ENCODE measurements at regions not wholly inside any gene's neighbourhood (a gene's known extent, or its start where the extent isn't known, plus 50 kb on each side); places are given as distances from the start of the nearest gene placed in this dataset.

DNA sequence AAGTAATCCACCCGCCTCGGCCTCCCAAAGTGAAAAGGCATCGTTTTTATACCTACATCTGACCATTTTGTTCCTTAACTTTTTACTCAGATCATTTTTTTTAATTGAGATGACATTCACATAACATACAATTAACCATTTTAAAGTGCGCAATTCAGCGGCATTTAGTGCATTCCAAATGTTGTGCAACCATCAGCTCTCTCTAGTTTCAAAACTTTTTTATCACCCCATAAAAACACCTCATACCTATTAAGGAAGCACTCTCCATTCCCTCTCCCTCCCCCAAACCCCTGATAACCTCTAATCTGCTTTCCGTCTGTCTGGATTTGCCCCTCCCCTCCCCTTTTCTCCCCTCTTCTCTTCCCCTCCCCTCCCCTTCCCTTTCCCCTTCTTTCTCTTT, 310.1 kb downstream of the UACA start:
- Histone ChIP-seq H3K9ac (ENCODE audit: low read length in 3 of 3) (no peak overlapping the region), H3K27ac (ENCODE audit: low read depth in 2 of 2, low read length in 2 of 2) (no peak overlapping the region), H3K4me1 (ENCODE audit: control insufficient read depth in 2 of 3, insufficient read depth in 2 of 3, low read depth in 1 of 3, low read length in 3 of 3) (no peaks in the 10 kb centered on the region), H3K9me3 (ENCODE audit: control insufficient read depth in 2 of 3, insufficient read depth in 1 of 3, low read length in 3 of 3) (no peaks in the 10 kb centered on the region), H3K36me3 (ENCODE audit: control insufficient read depth in 2 of 3, insufficient read depth in 3 of 3, low read length in 3 of 3) (no peaks in the 10 kb centered on the region), H3K4me3 (ENCODE audit: low read length in 3 of 3) (no peak overlapping the region), H3K27me3 (ENCODE audit: control insufficient read depth, insufficient read depth, low read length) (no peaks in the 10 kb centered on the region)
- TF ChIP-seq, protein P1, sequence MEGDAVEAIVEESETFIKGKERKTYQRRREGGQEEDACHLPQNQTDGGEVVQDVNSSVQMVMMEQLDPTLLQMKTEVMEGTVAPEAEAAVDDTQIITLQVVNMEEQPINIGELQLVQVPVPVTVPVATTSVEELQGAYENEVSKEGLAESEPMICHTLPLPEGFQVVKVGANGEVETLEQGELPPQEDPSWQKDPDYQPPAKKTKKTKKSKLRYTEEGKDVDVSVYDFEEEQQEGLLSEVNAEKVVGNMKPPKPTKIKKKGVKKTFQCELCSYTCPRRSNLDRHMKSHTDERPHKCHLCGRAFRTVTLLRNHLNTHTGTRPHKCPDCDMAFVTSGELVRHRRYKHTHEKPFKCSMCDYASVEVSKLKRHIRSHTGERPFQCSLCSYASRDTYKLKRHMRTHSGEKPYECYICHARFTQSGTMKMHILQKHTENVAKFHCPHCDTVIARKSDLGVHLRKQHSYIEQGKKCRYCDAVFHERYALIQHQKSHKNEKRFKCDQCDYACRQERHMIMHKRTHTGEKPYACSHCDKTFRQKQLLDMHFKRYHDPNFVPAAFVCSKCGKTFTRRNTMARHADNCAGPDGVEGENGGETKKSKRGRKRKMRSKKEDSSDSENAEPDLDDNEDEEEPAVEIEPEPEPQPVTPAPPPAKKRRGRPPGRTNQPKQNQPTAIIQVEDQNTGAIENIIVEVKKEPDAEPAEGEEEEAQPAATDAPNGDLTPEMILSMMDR (IDR thresholded peaks at IDR 0.05; ENCODE audit: borderline replicate concordance, extremely low read depth, insufficient read depth), result no peak
- FAIRE-seq, result no peak
- intact Hi-C loops (cut with DNase I), result no loop called here
- DNase-seq, result no peak

DNA sequence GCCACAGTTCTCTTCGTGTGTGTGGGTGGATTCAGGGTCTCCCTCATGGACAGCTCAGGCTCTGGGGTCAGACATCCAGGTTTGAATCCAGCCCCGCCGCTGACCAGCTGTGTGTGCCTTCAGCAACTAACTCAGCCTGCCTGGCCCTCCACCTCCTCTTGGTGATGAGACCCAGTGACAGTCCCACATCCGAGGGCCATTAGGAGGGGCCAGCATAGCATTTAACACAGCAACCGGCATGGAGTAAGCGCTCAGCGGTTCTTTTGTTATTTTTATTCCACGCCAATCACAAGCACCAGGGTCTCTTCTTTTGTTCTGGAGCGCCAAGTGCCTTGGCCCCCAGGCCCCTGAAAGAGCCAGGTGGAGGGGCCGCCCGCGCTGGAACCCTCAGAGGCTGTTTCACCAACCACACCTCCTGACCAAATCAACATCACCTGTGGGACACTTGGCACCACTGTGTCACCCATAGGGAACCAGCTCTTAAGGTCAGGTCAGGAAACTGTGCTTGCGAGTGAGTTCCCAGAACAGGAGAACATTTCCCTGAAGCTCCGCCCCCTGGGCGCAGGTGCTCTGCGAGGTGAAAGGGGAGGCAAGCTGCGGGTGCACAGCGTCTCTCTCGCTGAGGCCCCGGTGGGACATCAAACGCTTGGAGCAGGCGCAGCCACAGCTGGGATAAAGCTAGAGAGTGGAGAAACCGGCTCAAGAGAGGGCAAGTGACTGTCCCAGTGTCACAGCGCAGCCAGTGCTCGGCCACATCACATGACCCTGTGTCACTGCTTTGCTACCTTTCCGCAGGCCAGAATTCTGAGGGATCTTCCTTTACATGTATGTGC, 311.3 kb downstream of the UACA start:
- H3K4me3 ChIP-seq (ENCODE audit: low read length in 3 of 3), result no peak overlapping the region
- peak in 1 of 5 donors; percentile 66 for DNase-seq
- H3K4me1 ChIP-seq (ENCODE audit: control insufficient read depth in 2 of 3, insufficient read depth in 2 of 3, low read depth in 1 of 3, low read length in 3 of 3), result no peaks in the 10 kb centered on the region
- intact Hi-C loops (cut with DNase I), result no loop called here
- FAIRE-seq, result no peak
- no peaks in the 10 kb centered on the region for H3K9me3 ChIP-seq (ENCODE audit: control insufficient read depth in 2 of 3, insufficient read depth in 1 of 3, low read length in 3 of 3)
- no peaks in the 10 kb centered on the region for H3K27me3 ChIP-seq (ENCODE audit: control insufficient read depth, insufficient read depth, low read length)
- H3K36me3 ChIP-seq (ENCODE audit: control insufficient read depth in 2 of 3, insufficient read depth in 3 of 3, low read length in 3 of 3), result no peaks in the 10 kb centered on the region
- TF ChIP-seq, protein P1 (IDR thresholded peaks at IDR 0.05; ENCODE audit: borderline replicate concordance, extremely low read depth, insufficient read depth), result no peak
- no peak overlapping the region for H3K27ac ChIP-seq (ENCODE audit: low read depth in 2 of 2, low read length in 2 of 2)
- H3K9ac ChIP-seq (ENCODE audit: low read length in 3 of 3), result no peak overlapping the region

DNA sequence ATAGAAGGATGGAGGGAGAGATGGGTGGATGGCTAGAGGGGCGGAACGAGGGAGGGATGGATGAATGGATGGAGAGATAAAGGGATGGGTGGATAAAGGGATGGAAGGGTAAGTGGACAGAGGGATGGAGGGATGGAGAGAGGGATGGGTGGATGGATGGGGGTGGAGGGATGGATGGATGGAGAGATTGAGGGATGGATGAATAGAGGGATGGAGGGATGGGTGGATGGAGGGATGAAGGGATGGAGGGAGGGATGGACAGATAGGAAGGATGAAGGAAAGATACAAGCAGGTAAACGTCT, 313.3 kb downstream of the UACA start:
- Histone ChIP-seq H3K27ac (ENCODE audit: low read depth in 2 of 2, low read length in 2 of 2) (no peak overlapping the region), H3K36me3 (ENCODE audit: control insufficient read depth in 2 of 3, insufficient read depth in 3 of 3, low read length in 3 of 3) (no peaks in the 10 kb centered on the region), H3K9me3 (ENCODE audit: control insufficient read depth in 2 of 3, insufficient read depth in 1 of 3, low read length in 3 of 3) (no peaks in the 10 kb centered on the region), H3K4me3 (ENCODE audit: low read length in 3 of 3) (no peak overlapping the region), H3K9ac (ENCODE audit: low read length in 3 of 3) (no peak overlapping the region), H3K4me1 (ENCODE audit: control insufficient read depth in 2 of 3, insufficient read depth in 2 of 3, low read depth in 1 of 3, low read length in 3 of 3) (no peaks in the 10 kb centered on the region), H3K27me3 (ENCODE audit: control insufficient read depth, insufficient read depth, low read length) (no peaks in the 10 kb centered on the region)
- intact Hi-C loops (cut with DNase I), result no loop called here
- FAIRE-seq, result no peak
- DNase-seq, result peak in 1 of 5 donors; percentile 2
- TF ChIP-seq, protein P1 (IDR thresholded peaks at IDR 0.05; ENCODE audit: borderline replicate concordance, extremely low read depth, insufficient read depth), result no peak
